Osteoblast (primary cell): ENCODE measurements at regions not wholly inside any gene's neighbourhood (a gene's known extent, or its start where the extent isn't known, plus 50 kb on each side); places are given as distances from the start of the nearest gene placed in this dataset.
"Not testable (repeated sequence)": the region's sequence is repeated elsewhere in the genome, so short reads cannot be mapped to it uniquely, and the experiment has no call there.

ENCODE experiments used
- DNase-seq: peaks from one replicate; pipeline ENCODE4 v3.0.0; 2011; ENCODE audit warnings: low spot score, mixed read lengths; ENCODE audit not compliant: insufficient read length; ENCODE audit errors: missing footprints
- H2AFZ ChIP-seq: 2 replicates; pipeline ENCODE4 v1.6.0; 2011; ENCODE audit warnings: mild to moderate bottlenecking, low read length
- H3K27ac ChIP-seq: 2 replicates; pipeline ENCODE4 v1.5.1; 2011; ENCODE audit warnings: mild to moderate bottlenecking, low read depth, low read length, moderate library complexity
- H3K27me3 ChIP-seq: 2 replicates; pipeline ENCODE4 v1.6.0; 2012; ENCODE audit warnings: mild to moderate bottlenecking, control low read depth, inconsistent platforms, low read length, moderate library complexity; ENCODE audit not compliant: insufficient read depth
- H3K36me3 ChIP-seq: 2 replicates; pipeline ENCODE4 v1.5.1; 2011; ENCODE audit warnings: mild to moderate bottlenecking, low read length, control low read depth, moderate library complexity; ENCODE audit not compliant: insufficient read depth
- H3K4me1 ChIP-seq: 2 replicates; pipeline ENCODE4 v1.5.1; 2011; ENCODE audit warnings: mild to moderate bottlenecking, low read length, control low read depth, moderate library complexity; ENCODE audit not compliant: insufficient read depth
- H3K4me2 ChIP-seq: 2 replicates; pipeline ENCODE4 v1.6.0; 2011; ENCODE audit warnings: mild to moderate bottlenecking, low read length; ENCODE audit not compliant: insufficient read depth
- H3K4me3 ChIP-seq: fragments of 200-600 bp; sonication (generic); 3 replicates; pipeline ENCODE4 v1.5.1; 2012; ENCODE audit warnings: mild to moderate bottlenecking, low read length, inconsistent platforms; ENCODE audit not compliant: insufficient read depth
- H3K79me2 ChIP-seq: 2 replicates; pipeline ENCODE4 v1.6.0; 2012; ENCODE audit warnings: mild to moderate bottlenecking, low read length, control low read depth, inconsistent platforms; ENCODE audit not compliant: insufficient read depth
- H3K9me3 ChIP-seq: 2 replicates; pipeline ENCODE4 v1.5.1; 2011; ENCODE audit warnings: low read depth, low read length, control low read depth
- H4K20me1 ChIP-seq: 2 replicates; pipeline ENCODE4 v1.6.0; 2012; ENCODE audit warnings: mild to moderate bottlenecking, low read length, control low read depth; ENCODE audit not compliant: insufficient read depth
- CTCF ChIP-seq: IDR thresholded peaks from 2 replicates; pipeline ENCODE4 v1.5.1; 2011; ENCODE audit warnings: mild to moderate bottlenecking, low read depth, low read length, moderate library complexity; ENCODE audit errors: extremely low read depth

GRCh38 chrX:23458957-23459356 lies 124.3 kb downstream of the PTCHD1 start:
- H3K9me3 ChIP-seq, DNase-seq, H4K20me1 ChIP-seq, H3K36me3 ChIP-seq, H3K4me1 ChIP-seq, H3K4me2 ChIP-seq, H3K27me3 ChIP-seq, H3K79me2 ChIP-seq, H3K27ac ChIP-seq, H2AFZ ChIP-seq, H3K4me3 ChIP-seq: not testable (repeated sequence)

- Histone ChIP-seq H4K20me1 (no peaks in the 10 kb centered on the region), H2AFZ (no peak overlapping the region), H3K4me3 (no peak overlapping the region), H3K4me1 (no peaks in the 10 kb centered on the region), H3K79me2 (no peaks in the 10 kb centered on the region), H3K27me3 (no peaks in the 10 kb centered on the region), H3K9me3 (peaks cover 2% of the 10 kb centered on the region), H3K36me3 (no peaks in the 10 kb centered on the region), H3K4me2 (no peak overlapping the region), H3K27ac (no peak overlapping the region)
- no peak for TF ChIP-seq CTCF
- no peak for DNase-seq
Measured at GRCh38 chrX:23465105-23465791, 130.6 kb downstream of the PTCHD1 start.

GRCh38 chrX:23465985-23466384 lies 131.3 kb downstream of the PTCHD1 start:
- Histone ChIP-seq H3K9me3 (peaks cover 2% of the 10 kb centered on the region), H3K4me3 (no peak overlapping the region), H3K79me2 (no peaks in the 10 kb centered on the region), H3K27ac (no peak overlapping the region), H3K36me3 (no peaks in the 10 kb centered on the region), H2AFZ (no peak overlapping the region), H4K20me1 (no peaks in the 10 kb centered on the region), H3K27me3 (no peaks in the 10 kb centered on the region), H3K4me1 (no peaks in the 10 kb centered on the region), H3K4me2 (no peak overlapping the region)
- no peak for DNase-seq
- no peak for TF ChIP-seq CTCF

- TF ChIP-seq CTCF = no peak
- H4K20me1 ChIP-seq = no peaks in the 10 kb centered on the region
- no peak overlapping the region for H2AFZ ChIP-seq
- no peaks in the 10 kb centered on the region for H3K4me1 ChIP-seq
- no peak overlapping the region for H3K27ac ChIP-seq
- no peaks in the 10 kb centered on the region for H3K79me2 ChIP-seq
- H3K4me3 ChIP-seq = no peak overlapping the region
- DNase-seq = peak; percentile 61
- H3K9me3 ChIP-seq = no peaks in the 10 kb centered on the region
- no peaks in the 10 kb centered on the region for H3K36me3 ChIP-seq
- no peaks in the 10 kb centered on the region for H3K27me3 ChIP-seq
- H3K4me2 ChIP-seq = no peak overlapping the region
Measured at GRCh38 chrX:23478056-23478455, 143.4 kb downstream of the PTCHD1 start.
